Stimulated activated CD8-positive, alpha-beta memory T cell treated with anti-CD3 and anti-CD28 coated beads, Interleukin-4, amount 100 ng/mL, for 24 hours (primary cell): ENCODE measurements at regions not wholly inside any gene's neighbourhood (a gene's known extent, or its start where the extent isn't known, plus 50 kb on each side); places are given as distances from the start of the nearest gene placed in this dataset.

Source experiments
- DNase-seq: peaks from one replicate; pipeline ENCODE4 v3.0.0-alpha.2; 2020; ENCODE audit warnings: low read depth

GRCh38 chr20:60213126-60213893 is 255.1 kb downstream of the CDH26 start:
- DNase-seq, result no peak

GRCh38 chr20:60214901-60215815 is 256.9 kb downstream of the CDH26 start:
- DNase-seq, result no peak

GRCh38 chr20:60215816-60216730 is 257.9 kb downstream of the CDH26 start:
- DNase-seq, result no peak

GRCh38 chr20:60219231-60219630 is 261.0 kb downstream of the CDH26 start:
- no peak for DNase-seq

GRCh38 chr20:60219984-60220562 is 261.9 kb downstream of the CDH26 start:
- no peak for DNase-seq

- no peak for DNase-seq
These were observed 262.5 kb downstream of the CDH26 start for GRCh38 chr20:60220706-60221105.

- no peak for DNase-seq
These were observed 263.4 kb downstream of the CDH26 start for GRCh38 chr20:60221593-60221992.

- DNase-seq, result no peak
These were observed 264.3 kb downstream of the CDH26 start for GRCh38 chr20:60222497-60222896.

- no peak for DNase-seq
These were observed 265.0 kb downstream of the CDH26 start for GRCh38 chr20:60223174-60223573.

- no peak for DNase-seq
These were observed 266.7 kb downstream of the CDH26 start for GRCh38 chr20:60224914-60225313.

GRCh38 chr20:60228255-60228654 is 270.0 kb downstream of the CDH26 start:
- no peak for DNase-seq

GRCh38 chr20:60232380-60232779 is 274.2 kb downstream of the CDH26 start:
- no peak for DNase-seq

- no peak for DNase-seq
These were observed 274.9 kb downstream of the CDH26 start for GRCh38 chr20:60233018-60233630.

GRCh38 chr20:60236613-60237012 is 278.4 kb downstream of the CDH26 start:
- no peak for DNase-seq

GRCh38 chr20:60237981-60238380 is 279.8 kb downstream of the CDH26 start:
- DNase-seq, result no peak

GRCh38 chr20:60238992-60239660 is 280.9 kb downstream of the CDH26 start:
- DNase-seq, result no peak

GRCh38 chr20:60239956-60240355 is 281.7 kb downstream of the CDH26 start:
- no peak for DNase-seq

- no peak for DNase-seq
These were observed 282.2 kb downstream of the CDH26 start for GRCh38 chr20:60240415-60240814.

- DNase-seq, result no peak
These were observed 282.8 kb downstream of the CDH26 start for GRCh38 chr20:60240986-60241385.

GRCh38 chr20:60242836-60243505 is 284.7 kb downstream of the CDH26 start:
- DNase-seq, result no peak
